Naive thymus-derived CD4-positive, alpha-beta T cell (primary cell): ENCODE measurements at regions not wholly inside any gene's neighbourhood (a gene's known extent, or its start where the extent isn't known, plus 50 kb on each side); places are given as distances from the start of the nearest gene placed in this dataset.

Source experiments
- ATAC-seq: fragments of 150-1000 bp; cut with Tn5 transposase; 2 replicates; pipeline ENCODE4 v1.10.0; 2021; ENCODE audit warnings: mild to moderate bottlenecking, moderate library complexity
- CTCF ChIA-PET: fragments of 350-600 bp; sonication (Branson Sonifier 250); formaldehyde crosslinking; loops from one replicate; lab custom pipeline; 2021; ENCODE audit warnings: antibody characterized with exemption; lab: Charles Lee
- POLR2A ChIA-PET: fragments of 350-600 bp; sonication (Branson Sonifier 250); formaldehyde crosslinking; loops from one replicate; lab custom pipeline; 2021; ENCODE audit warnings: antibody characterized with exemption, inconsistent platforms; lab: Charles Lee
- DNase-seq, 9 donors: peaks; one replicate each; pipeline versions ENCODE4 v3.0.0 to v3.0.0-alpha.2; 2020 to 2022; ENCODE audit warnings: mixed read lengths in 1 of 9
- H3K27ac ChIP-seq: one replicate; pipeline ENCODE4 v1.7.0; 2013; ENCODE audit warnings: mild to moderate bottlenecking, low read depth, low read length, moderate library complexity
- H3K27me3 ChIP-seq, 2 donors: one replicate each; pipeline ENCODE4 v1.7.0; 2013; ENCODE audit warnings: low read length in 2 of 2, mild to moderate bottlenecking in 2 of 2, moderate library complexity in 2 of 2; ENCODE audit not compliant: control insufficient read depth in 2 of 2, insufficient read depth in 2 of 2
- H3K36me3 ChIP-seq, 3 experiments: 1 replicate in 2 of 3; 2 replicates in 1 of 3; pipeline ENCODE4 v1.7.0; 2013; ENCODE audit warnings: low read length in 3 of 3, mild to moderate bottlenecking in 3 of 3, moderate library complexity in 1 of 3; ENCODE audit not compliant: insufficient read depth in 3 of 3, control insufficient read depth in 2 of 3
- H3K4me1 ChIP-seq, 2 donors: one replicate each; pipeline ENCODE4 v1.7.0; 2013; ENCODE audit warnings: low read length in 2 of 2, mild to moderate bottlenecking in 2 of 2, moderate library complexity in 1 of 2; ENCODE audit not compliant: control insufficient read depth in 2 of 2, insufficient read depth in 2 of 2
- H3K4me3 ChIP-seq: 2 replicates; pipeline ENCODE4 v1.7.0; 2013; ENCODE audit warnings: mild to moderate bottlenecking, low read length
- H3K9me3 ChIP-seq, 3 experiments: 1 replicate in 2 of 3; 2 replicates in 1 of 3; pipeline ENCODE4 v1.7.0; 2013; ENCODE audit warnings: low read length in 3 of 3; ENCODE audit not compliant: control insufficient read depth in 2 of 3
- H3K27ac Mint-ChIP-seq, 9 donors: one replicate each; pipeline ENCODE4 v1.8.0; 2020 to 2022; ENCODE audit warnings: mixed read lengths in 9 of 9, mild to moderate bottlenecking in 8 of 9, moderate library complexity in 5 of 9, inconsistent platforms in 2 of 9
- H3K27me3 Mint-ChIP-seq, 5 donors: one replicate each; pipeline ENCODE4 v1.8.0; 2021 to 2022; ENCODE audit warnings: mixed read lengths in 5 of 5, mild to moderate bottlenecking in 1 of 5
- H3K36me3 Mint-ChIP-seq, 5 donors: one replicate each; pipeline ENCODE4 v1.8.0; 2020 to 2022; ENCODE audit warnings: mixed read lengths in 5 of 5, mild to moderate bottlenecking in 3 of 5, inconsistent platforms in 1 of 5
- H3K4me1 Mint-ChIP-seq, 7 donors: one replicate each; pipeline ENCODE4 v1.8.0; 2020 to 2022; ENCODE audit warnings: mixed read lengths in 7 of 7, mild to moderate bottlenecking in 3 of 7, inconsistent platforms in 1 of 7
- H3K4me3 Mint-ChIP-seq, 10 donors: one replicate each; pipeline ENCODE4 v1.8.0; 2020 to 2022; ENCODE audit warnings: mild to moderate bottlenecking in 10 of 10, mixed read lengths in 10 of 10, moderate library complexity in 6 of 10, inconsistent platforms in 2 of 10
- H3K9me3 Mint-ChIP-seq, 11 donors: one replicate each; pipeline ENCODE4 v1.8.0; 2020 to 2022; ENCODE audit warnings: mixed read lengths in 11 of 11, mild to moderate bottlenecking in 4 of 11, inconsistent platforms in 1 of 11, moderate library complexity in 1 of 11
- intact Hi-C, 2 donors: fragments of 100-400 bp; cut with micrococcal nuclease; formaldehyde crosslinking; loops; one replicate each; pipeline ENCODE4 v1.15.1; 2023

- H3K36me3 Mint-ChIP-seq: peaks cover 0 to 39% (median 0%) of the 10 kb centered on the region in 5 donors
- ATAC-seq (no peak), DNase-seq (no peak)
- H3K27ac Mint-ChIP-seq: peak overlapping the region in 1 of 9 donors; percentile 4
- peaks cover 0 to 18% (median 0%) of the 10 kb centered on the region in 11 donors for H3K9me3 Mint-ChIP-seq
- no peak overlapping the region for H3K4me3 ChIP-seq
- H3K27ac ChIP-seq: no peak overlapping the region
- ChIA-PET POLR2A (interaction anchor here (1.1 to 1.4 kb wide), 2 partner anchors 12 to 30 kb away, joined by 3 read pairs; no protein-coding TSS in a partner anchor), CTCF (no interaction called here)
- H3K27me3 ChIP-seq: no peaks in the 10 kb centered on the region
- peaks cover 32 to 81% (median 64%) of the 10 kb centered on the region in 7 donors for H3K4me1 Mint-ChIP-seq
- H3K36me3 ChIP-seq: no peaks in the 10 kb centered on the region
- intact Hi-C loops: loop anchor here in 1 of 2 donors (5.0 kb wide), 1 partner anchor 298 kb away; no protein-coding TSS in a partner anchor
- no peaks in the 10 kb centered on the region for H3K27me3 Mint-ChIP-seq
- peaks cover 16 to 60% of the 10 kb centered on the region in 2 donors for H3K4me1 ChIP-seq
- no peak overlapping the region for H3K4me3 Mint-ChIP-seq
- H3K9me3 ChIP-seq: no peaks in the 10 kb centered on the region
These were observed 221.4 kb downstream of the ARL4C start for GRCh38 chr2:234275515-234275914.

GRCh38 chr2:234273887-234274584, 222.8 kb downstream of the ARL4C start:
- Histone ChIP-seq H3K4me1 (peaks cover 8 to 52% of the 10 kb centered on the region in 2 donors), H3K27me3 (no peaks in the 10 kb centered on the region), H3K9me3 (no peaks in the 10 kb centered on the region), H3K36me3 (no peaks in the 10 kb centered on the region), H3K27ac (no peak overlapping the region), H3K4me3 (no peak overlapping the region)
- peaks cover 34 to 81% (median 55%) of the 10 kb centered on the region in 7 donors for H3K4me1 Mint-ChIP-seq
- H3K4me3 Mint-ChIP-seq: peak overlapping the region in 3 of 10 donors; percentile 4 to 65 (median 26)
- peak; percentile 49 for ATAC-seq
- H3K27ac Mint-ChIP-seq: peak overlapping the region in 4 of 9 donors; percentile 19 to 84 (median 51)
- H3K36me3 Mint-ChIP-seq: peaks cover 0 to 34% (median 0%) of the 10 kb centered on the region in 5 donors
- no peaks in the 10 kb centered on the region for H3K27me3 Mint-ChIP-seq
- DNase-seq: peak in 2 of 9 donors; percentile 11 to 44
- intact Hi-C loops: no loop called here
- H3K9me3 Mint-ChIP-seq: peaks cover 0 to 13% (median 0%) of the 10 kb centered on the region in 11 donors
- ChIA-PET POLR2A (interaction anchor here (0.8 kb wide), 1 partner anchor 9 kb away, joined by 4 read pairs; no protein-coding TSS in a partner anchor), CTCF (no interaction called here)

GRCh38 chr2:234272069-234272850, 221.8 kb downstream of the SPP2 start:
- H3K4me1 Mint-ChIP-seq: peaks cover 23 to 78% (median 45%) of the 10 kb centered on the region in 7 donors
- intact Hi-C loops: no loop called here
- DNase-seq: no peak

GRCh38 chr2:234271338-234271737, 220.8 kb downstream of the SPP2 start:
- Histone ChIP-seq H3K27ac (no peak overlapping the region), H3K4me1 (peaks cover 0 to 40% of the 10 kb centered on the region in 2 donors), H3K27me3 (no peaks in the 10 kb centered on the region), H3K9me3 (no peaks in the 10 kb centered on the region), H3K4me3 (no peak overlapping the region), H3K36me3 (no peaks in the 10 kb centered on the region)
- POLR2A ChIA-PET: no interaction called here
- Mint-ChIP-seq H3K27me3 (no peaks in the 10 kb centered on the region), H3K36me3 (peaks cover 0 to 26% (median 0%) of the 10 kb centered on the region in 5 donors), H3K27ac (peak overlapping the region in 1 of 9 donors; percentile 68), H3K4me1 (peaks cover 23 to 81% (median 52%) of the 10 kb centered on the region in 7 donors), H3K9me3 (peaks cover 0 to 4% (median 0%) of the 10 kb centered on the region in 11 donors), H3K4me3 (no peak overlapping the region)
- DNase-seq (no peak), ATAC-seq (no peak)
- CTCF ChIA-PET: interaction anchor here (1.3 kb wide), 1 partner anchor 10 kb away, joined by 3 read pairs; no protein-coding TSS in a partner anchor
- intact Hi-C loops: loop anchor here in 1 of 2 donors (2.0 kb wide), 1 partner anchor 15 kb away; no protein-coding TSS in a partner anchor

More at GRCh38 chr2:234272069-234272850, 221.8 kb downstream of the SPP2 start:
- CTCF ChIA-PET: interaction anchor here (0.6 to 1.3 kb wide), 3 partner anchors 9 to 282 kb away, joined by 3 read pairs; no protein-coding TSS in a partner anchor
- H3K4me3 ChIP-seq: no peak overlapping the region
- no peaks in the 10 kb centered on the region for H3K36me3 ChIP-seq
- H3K27ac ChIP-seq: no peak overlapping the region
- POLR2A ChIA-PET: no interaction called here
- peaks cover 0 to 4% (median 0%) of the 10 kb centered on the region in 11 donors for H3K9me3 Mint-ChIP-seq
- no peaks in the 10 kb centered on the region for H3K27me3 ChIP-seq
- peaks cover 0 to 40% of the 10 kb centered on the region in 2 donors for H3K4me1 ChIP-seq
- H3K27me3 Mint-ChIP-seq: no peaks in the 10 kb centered on the region
- peaks cover 0 to 26% (median 0%) of the 10 kb centered on the region in 5 donors for H3K36me3 Mint-ChIP-seq
- ATAC-seq: peak; percentile 38
- peak overlapping the region in 4 of 9 donors; percentile 16 to 73 (median 52) for H3K27ac Mint-ChIP-seq
- peak overlapping the region in 4 of 10 donors; percentile 4 to 17 (median 10) for H3K4me3 Mint-ChIP-seq
- H3K9me3 ChIP-seq: no peaks in the 10 kb centered on the region

GRCh38 chr2:234269769-234270204, 219.3 kb downstream of the SPP2 start:
- peaks cover 0 to 4% (median 0%) of the 10 kb centered on the region in 11 donors for H3K9me3 Mint-ChIP-seq

GRCh38 chr2:234267534-234267933, 217.0 kb downstream of the SPP2 start:
- CTCF ChIA-PET: interaction anchor here (1.3 kb wide), 1 partner anchor 9 kb away, joined by 4 read pairs; no protein-coding TSS in a partner anchor
- DNase-seq: no peak

More at GRCh38 chr2:234269769-234270204, 219.3 kb downstream of the SPP2 start:
- ChIA-PET CTCF (no interaction called here), POLR2A (no interaction called here)
- ATAC-seq (no peak), DNase-seq (no peak)
- no peak overlapping the region for H3K4me3 ChIP-seq
- intact Hi-C loops: loop anchor here in 1 of 2 donors (2.0 kb wide), 1 partner anchor 13 kb away; no protein-coding TSS in a partner anchor
- no peaks in the 10 kb centered on the region for H3K27me3 ChIP-seq
- H3K4me1 Mint-ChIP-seq: peaks cover 23 to 79% (median 51%) of the 10 kb centered on the region in 7 donors
- no peaks in the 10 kb centered on the region for H3K27me3 Mint-ChIP-seq
- peak overlapping the region in 2 of 9 donors; percentile 13 to 40 for H3K27ac Mint-ChIP-seq
- H3K36me3 Mint-ChIP-seq: peaks cover 0 to 22% (median 0%) of the 10 kb centered on the region in 5 donors
- no peaks in the 10 kb centered on the region for H3K9me3 ChIP-seq
- H3K4me1 ChIP-seq: peaks cover 0 to 32% of the 10 kb centered on the region in 2 donors
- H3K36me3 ChIP-seq: no peaks in the 10 kb centered on the region
- no peak overlapping the region for H3K4me3 Mint-ChIP-seq
- no peak overlapping the region for H3K27ac ChIP-seq

More at GRCh38 chr2:234267534-234267933, 217.0 kb downstream of the SPP2 start:
- no peaks in the 10 kb centered on the region for H3K36me3 ChIP-seq
- no peak overlapping the region for H3K4me3 Mint-ChIP-seq
- peak overlapping the region in 3 of 9 donors; percentile 7 to 37 (median 31) for H3K27ac Mint-ChIP-seq
- intact Hi-C loops: no loop called here
- H3K27ac ChIP-seq: no peak overlapping the region
- no peaks in the 10 kb centered on the region for H3K9me3 ChIP-seq
- no peaks in the 10 kb centered on the region for H3K27me3 ChIP-seq
- peaks cover 15 to 58% (median 33%) of the 10 kb centered on the region in 7 donors for H3K4me1 Mint-ChIP-seq
- H3K27me3 Mint-ChIP-seq: no peaks in the 10 kb centered on the region
- no peak for ATAC-seq
- peaks cover 0 to 15% (median 0%) of the 10 kb centered on the region in 5 donors for H3K36me3 Mint-ChIP-seq
- POLR2A ChIA-PET: interaction anchor here (0.7 to 1.0 kb wide), 2 partner anchors 17 to 228 kb away, joined by 3 read pairs; no protein-coding TSS in a partner anchor
- H3K4me3 ChIP-seq: no peak overlapping the region
- H3K9me3 Mint-ChIP-seq: peaks cover 0 to 3% (median 0%) of the 10 kb centered on the region in 11 donors
- H3K4me1 ChIP-seq: peaks cover 0 to 10% of the 10 kb centered on the region in 2 donors
